ENCODE measurements at regions not wholly inside any gene's neighbourhood (a gene's known extent, or its start where the extent isn't known, plus 50 kb on each side); places are given as distances from the start of the nearest gene placed in this dataset.

DNA sequence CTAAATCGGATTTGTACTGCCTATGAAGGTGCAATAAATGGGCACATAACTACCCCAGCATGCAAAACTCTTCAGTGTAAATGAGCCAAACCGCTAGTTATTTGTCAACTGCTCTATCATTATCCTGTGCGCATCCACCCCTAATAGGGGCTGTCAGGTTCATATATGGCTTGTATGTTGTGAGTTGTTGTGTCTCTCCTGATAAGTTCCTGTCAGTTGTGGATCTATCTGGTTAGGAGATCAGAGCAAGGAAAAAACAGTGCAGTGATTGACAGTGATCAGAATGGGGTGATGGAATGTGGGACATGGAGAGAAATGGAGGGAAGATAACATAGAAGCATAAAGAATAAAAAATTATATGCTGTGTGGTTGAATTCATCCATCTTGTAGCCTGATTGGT lies 686.9 kb upstream of the ID4 start:
- DNase-seq (ENCODE audit: low read depth) = no peak

DNA sequence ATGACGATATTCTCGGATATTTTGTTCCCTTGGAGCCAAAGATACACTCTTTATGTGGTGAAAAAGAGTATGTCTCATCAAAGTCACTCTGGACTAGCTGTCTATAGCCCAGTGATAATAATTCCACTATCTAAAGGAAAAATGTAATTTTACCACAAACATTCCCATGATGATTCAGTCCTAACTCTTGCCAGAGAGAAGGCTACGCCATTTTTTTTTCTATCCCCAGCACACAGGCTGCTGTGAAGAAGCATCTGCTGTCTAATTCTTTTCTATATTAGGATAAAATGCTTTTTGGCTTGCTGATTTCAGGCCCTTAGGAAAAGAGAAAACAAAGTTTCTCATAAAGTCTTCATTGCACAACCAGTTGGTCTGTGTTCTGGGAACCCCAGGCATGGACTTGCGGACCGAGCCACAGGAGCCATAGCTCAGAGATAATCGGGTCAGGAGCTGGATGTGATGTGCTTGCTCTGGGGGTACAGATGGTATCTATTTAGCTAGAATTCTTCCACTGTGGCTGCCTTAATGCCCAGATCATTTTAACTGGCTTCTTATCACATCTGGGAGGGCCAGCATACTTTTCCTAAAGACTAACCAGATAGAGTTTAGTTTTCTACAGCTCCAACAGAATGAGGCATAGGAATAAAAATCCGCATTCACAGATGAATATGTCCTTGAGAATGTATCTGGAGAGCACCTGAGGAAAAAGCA lies 683.7 kb upstream of the ID4 start:
- DNase-seq (ENCODE audit: low read depth) = peak; percentile 3

DNA sequence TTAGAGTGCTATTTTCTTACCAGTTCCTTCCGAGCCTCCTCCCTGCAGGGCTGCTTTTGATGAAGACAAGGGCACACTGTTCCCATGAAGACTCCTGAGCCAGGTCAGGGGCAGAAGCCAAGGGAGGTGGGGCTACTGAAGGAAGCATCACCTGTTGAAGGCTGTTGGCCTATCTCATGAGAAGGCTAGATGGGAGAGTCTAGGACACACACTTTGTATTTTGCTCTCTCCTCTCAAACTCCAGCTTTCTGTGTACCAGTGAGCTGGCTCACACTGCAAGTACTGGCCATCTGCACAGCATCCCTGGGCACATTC lies 683.2 kb upstream of the ID4 start:
- no peak for DNase-seq (ENCODE audit: low read depth)

DNA sequence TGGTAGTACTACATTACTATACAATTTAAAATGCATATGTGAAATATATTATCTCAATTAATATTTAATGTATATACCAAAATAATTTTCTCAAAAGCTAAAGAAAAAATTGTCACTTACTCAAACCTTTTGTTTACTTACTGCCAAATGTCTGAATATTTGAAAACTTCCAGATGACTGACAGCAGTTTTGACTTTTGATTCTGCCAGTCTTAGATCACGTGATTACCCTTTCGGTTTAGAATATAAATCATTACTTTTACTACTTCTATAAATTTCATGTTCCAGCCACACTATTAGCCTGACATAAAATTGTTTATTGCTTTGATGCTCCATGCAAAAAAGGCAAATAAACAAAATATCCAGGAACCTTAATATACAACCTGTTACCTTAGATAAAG lies 680.7 kb upstream of the ID4 start:
- DNase-seq (ENCODE audit: low read depth) = no peak

DNA sequence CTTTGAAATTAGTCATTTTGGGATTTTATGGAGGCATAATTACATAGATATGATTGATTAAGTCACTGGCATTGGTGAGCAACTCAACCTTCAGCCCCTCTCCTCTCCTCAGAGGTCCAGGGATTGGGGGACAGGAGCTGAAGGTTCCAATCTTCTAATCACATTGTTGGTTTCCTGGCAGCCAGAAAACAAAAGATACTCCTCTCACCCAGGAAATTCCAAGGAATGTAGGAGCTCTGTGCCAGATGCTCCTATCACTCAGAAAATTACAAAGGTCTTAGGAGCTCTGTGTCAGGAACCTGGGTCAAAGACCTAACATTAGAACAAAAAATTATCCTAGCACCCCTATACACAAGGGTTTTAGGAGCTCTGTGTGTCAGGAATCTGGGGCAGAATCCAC lies 679.7 kb upstream of the ID4 start:
- DNase-seq (ENCODE audit: low read depth) = no peak

GRCh38 chr6:19158586-19158985 lies 678.6 kb upstream of the ID4 start:
- DNase-seq (ENCODE audit: low read depth) = no peak

DNA sequence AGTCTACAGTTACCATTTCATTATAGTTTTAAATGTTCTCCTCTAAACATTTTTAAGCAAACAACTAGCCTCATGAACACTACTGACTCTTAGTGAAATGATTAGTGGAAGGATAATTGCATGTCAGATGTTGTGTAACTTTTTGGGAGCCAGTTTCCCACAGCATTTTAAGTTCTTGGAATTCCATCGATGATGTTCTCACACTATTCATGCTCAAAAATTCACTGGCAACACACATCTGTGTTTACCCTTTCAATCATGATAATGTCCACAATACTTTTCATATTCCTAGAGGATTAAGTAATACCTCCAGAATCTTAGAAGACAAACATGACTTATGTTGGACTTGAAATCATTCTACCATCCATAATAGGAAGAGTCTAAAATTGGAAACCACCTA lies 678.1 kb upstream of the ID4 start:
- no peak for DNase-seq (ENCODE audit: low read depth)

- DNase-seq (ENCODE audit: low read depth) = no peak
These were observed 677.6 kb upstream of the ID4 start for GRCh38 chr6:19159561-19159960.

GRCh38 chr6:19160081-19160730 lies 677.0 kb upstream of the ID4 start:
- no peak for DNase-seq (ENCODE audit: low read depth)

DNA sequence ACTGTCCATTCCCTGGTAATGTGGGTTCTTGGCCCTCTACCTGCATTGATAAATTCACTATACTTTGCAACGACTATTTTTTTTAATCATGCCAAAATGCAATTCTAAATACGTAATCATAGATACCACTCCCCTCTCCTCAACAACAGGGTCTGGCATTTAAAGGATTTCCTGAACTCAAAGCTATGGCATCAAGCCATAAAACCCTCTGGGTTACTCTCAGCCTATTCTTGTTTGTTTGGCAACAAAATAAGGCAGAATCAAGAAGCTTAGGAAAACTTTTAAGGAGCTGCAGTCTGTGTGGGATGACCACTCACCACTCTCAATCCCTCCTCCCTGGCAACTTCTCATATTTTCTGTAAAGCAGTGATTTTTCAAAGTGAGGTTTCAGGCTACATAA lies 669.9 kb upstream of the ID4 start:
- DNase-seq (ENCODE audit: low read depth) = no peak

GRCh38 chr6:19169366-19169765 lies 667.8 kb upstream of the ID4 start:
- DNase-seq (ENCODE audit: low read depth) = no peak

- DNase-seq (ENCODE audit: low read depth) = no peak
These were observed 662.1 kb upstream of the ID4 start for GRCh38 chr6:19175023-19175422.

GRCh38 chr6:19180348-19181072 lies 656.7 kb upstream of the ID4 start:
- DNase-seq (ENCODE audit: low read depth) = peak; percentile 9

DNA sequence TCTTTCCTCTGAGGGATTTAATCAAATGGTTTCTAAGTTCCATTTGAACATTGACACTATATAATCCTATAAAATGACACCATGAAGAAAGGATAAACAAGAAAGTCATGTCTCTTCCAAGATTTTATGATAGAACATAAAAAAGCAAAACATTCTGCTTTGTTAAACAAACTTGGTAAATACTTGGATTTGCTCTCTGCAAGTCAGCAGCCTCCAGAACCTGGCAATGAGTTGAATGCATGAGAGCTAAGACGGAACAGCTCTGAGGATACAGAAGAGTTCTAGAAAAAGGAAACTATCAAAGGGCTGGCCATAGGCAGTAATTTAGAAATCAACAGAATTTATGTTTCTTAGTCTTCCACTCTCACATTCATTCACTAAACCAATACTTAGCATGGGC lies 656.0 kb upstream of the ID4 start:
- no peak for DNase-seq (ENCODE audit: low read depth)

DNA sequence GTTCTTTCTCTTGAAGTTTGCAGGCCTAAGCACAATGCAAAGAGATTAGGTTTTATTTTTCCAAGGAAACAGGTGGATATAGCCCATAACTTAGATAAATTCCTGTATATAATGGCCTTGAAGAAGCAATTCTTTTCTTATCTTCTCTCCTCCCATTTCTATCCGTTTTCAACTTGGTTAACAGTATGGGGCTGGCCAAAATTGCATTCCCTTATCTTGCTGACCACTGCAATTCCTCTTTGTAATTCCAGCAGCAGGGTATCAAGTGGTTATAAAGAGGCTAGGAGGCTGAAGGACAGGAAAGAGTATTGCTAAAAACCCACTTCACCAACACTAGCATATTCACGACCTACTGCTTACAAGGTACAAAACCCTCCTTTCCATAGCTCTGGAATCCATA lies 643.5 kb upstream of the ID4 start:
- DNase-seq (ENCODE audit: low read depth) = no peak

DNA sequence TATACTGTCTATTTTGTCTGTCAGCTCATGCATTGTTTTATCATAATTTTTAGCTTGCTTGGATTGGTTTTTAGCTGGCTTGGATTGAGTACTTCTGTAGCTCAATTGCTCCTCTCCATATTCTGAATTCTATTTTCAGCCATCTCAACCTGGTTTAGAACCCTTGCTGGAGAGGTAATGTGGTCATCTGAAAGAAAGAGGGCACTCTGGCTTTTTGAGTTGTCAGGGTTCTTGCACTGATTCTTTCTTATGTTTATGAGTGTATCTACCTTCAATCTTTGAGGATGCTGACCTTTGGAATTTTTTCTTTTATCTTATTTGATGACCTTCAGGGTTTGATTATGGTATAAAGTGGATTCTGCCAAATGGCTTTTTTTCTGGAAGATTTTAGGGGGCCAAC lies 632.7 kb upstream of the ID4 start:
- DNase-seq (ENCODE audit: low read depth) = no peak

- no peak for DNase-seq (ENCODE audit: low read depth)
These were observed 632.1 kb upstream of the ID4 start for GRCh38 chr6:19205076-19205475.

GRCh38 chr6:19209202-19209601 lies 628.0 kb upstream of the ID4 start:
- no peak for DNase-seq (ENCODE audit: low read depth)

DNA sequence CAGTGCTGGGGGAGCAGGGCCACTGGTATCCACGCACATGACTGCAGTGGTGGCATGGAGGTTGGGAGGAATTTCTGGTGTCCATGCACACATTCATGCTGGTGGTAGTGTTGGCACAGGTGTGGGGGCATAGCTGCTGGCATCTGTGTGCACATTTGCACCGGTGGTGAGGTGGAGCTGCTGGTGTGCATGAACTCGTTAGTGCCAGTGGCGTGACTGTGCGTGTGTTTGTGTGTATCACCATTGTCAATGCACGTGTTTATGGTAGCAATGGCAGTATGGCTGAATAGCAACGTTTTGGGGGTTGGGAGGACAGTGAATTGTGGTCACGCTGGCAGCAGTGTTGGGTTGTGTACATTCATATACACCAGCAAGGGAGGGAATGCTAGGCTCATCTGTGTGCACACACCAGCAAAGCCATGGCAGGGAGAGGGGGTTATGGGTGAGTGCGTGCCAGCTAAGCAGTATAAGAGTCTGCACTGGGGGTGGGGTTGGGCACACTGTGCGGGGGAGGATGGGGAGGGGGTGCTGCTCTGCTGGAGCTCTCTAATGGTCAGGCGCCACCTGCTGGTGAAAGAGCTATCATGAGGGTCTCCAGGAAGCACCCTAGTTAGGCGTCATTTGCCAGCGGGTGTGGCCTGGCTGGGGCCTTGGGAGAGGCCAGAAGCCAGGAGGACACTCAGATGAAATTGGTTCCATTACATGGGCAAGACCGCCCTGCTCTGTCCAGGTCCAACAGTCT lies 626.1 kb upstream of the ID4 start:
- DNase-seq (ENCODE audit: low read depth) = peak; percentile 7

GRCh38 chr6:19214231-19214630 lies 622.9 kb upstream of the ID4 start:
- DNase-seq (ENCODE audit: low read depth) = no peak

- no peak for DNase-seq (ENCODE audit: low read depth)
These were observed 617.2 kb upstream of the ID4 start for GRCh38 chr6:19219931-19220330.

DNA sequence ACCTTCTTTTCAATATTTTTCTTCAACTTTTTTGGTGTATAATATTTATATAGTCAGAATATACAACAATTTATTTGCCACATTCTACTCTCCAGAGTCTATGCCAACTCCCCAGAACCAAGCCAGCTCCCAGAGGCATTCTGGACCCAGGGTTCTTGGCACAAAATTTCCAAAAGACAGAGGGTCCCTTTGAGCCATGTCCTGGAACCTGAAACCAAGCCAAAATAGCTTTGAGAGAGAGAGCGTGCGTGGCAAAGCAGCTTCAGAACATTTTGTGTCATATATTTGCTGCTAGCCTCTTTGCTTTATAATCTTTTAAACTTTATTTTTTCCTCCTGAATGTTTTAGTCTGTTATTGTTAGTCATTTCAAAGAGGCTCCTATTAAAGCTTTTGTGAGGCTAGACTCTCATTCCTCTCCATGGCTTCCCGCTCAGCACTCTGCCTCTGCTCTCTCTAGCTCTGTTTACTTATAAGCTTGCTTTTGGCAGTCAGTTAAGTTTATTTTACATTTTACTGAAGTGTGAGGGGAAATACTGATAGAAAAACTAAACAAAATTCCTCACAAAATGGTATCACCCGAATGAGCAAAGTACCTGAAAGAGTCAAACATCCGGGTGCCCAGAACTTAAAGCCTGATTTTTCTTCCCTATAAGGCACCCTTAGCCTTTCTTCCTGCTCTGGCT lies 605.1 kb upstream of the ID4 start:
- no peak for DNase-seq (ENCODE audit: low read depth)
